PC-9 (cell line): ENCODE measurements at regions not wholly inside any gene's neighbourhood (a gene's known extent, or its start where the extent isn't known, plus 50 kb on each side); places are given as distances from the start of the nearest gene placed in this dataset.

ENCODE experiments used
- BruUV-seq: library from RNA; stranded (reverse); fragments of 400-500 nt; replicated peaks from 2 replicates; lab custom pipeline; 2021; lab: Mats Ljungman, UMichigan
- CTCF ChIA-PET: fragments of 300-600 bp; sonication (Branson Sonifier 250); formaldehyde crosslinking; loops from one replicate; lab custom pipeline; 2022; ENCODE audit warnings: antibody characterized with exemption; lab: Charles Lee
- POLR2A ChIA-PET: fragments of 300-600 bp; sonication (Branson Sonifier 250); formaldehyde crosslinking; loops from one replicate; lab custom pipeline; 2022; ENCODE audit warnings: antibody characterized with exemption; ENCODE audit not compliant: unreplicated experiment; lab: Charles Lee
- DNase-seq, 2 experiments: peaks; one replicate each; pipeline versions ENCODE4 v3.0.0 to v3.0.0-alpha.2; 2015 to 2022; ENCODE audit warnings: mixed read lengths in 1 of 2
- H2AFZ ChIP-seq: fragments of 200-600 bp; sonication (generic); 2 replicates; pipeline ENCODE4 v1.8.1; 2017; ENCODE audit warnings: antibody characterized with exemption
- H3F3A ChIP-seq: fragments of 200-600 bp; sonication (generic); 2 replicates; pipeline ENCODE4 v1.8.1; 2017; ENCODE audit warnings: antibody characterized with exemption, mild to moderate bottlenecking, low read depth; ENCODE audit not compliant: insufficient read depth
- H3K27ac ChIP-seq: fragments of 200-600 bp; sonication (generic); 2 replicates; pipeline ENCODE4 v1.6.1; 2016; ENCODE audit warnings: mixed run types
- H3K27me3 ChIP-seq: fragments of 200-600 bp; sonication (generic); 2 replicates; pipeline ENCODE4 v1.6.1; 2016; ENCODE audit warnings: low read depth, mixed run types; ENCODE audit not compliant: insufficient read depth
- H3K36me3 ChIP-seq: fragments of 200-600 bp; sonication (generic); 2 replicates; pipeline ENCODE4 v1.6.1; 2016; ENCODE audit warnings: low read depth, mixed run types
- H3K4me1 ChIP-seq: fragments of 200-600 bp; sonication (generic); replicated peaks from 2 replicates; pipeline ENCODE4 v1.6.1; 2016; ENCODE audit warnings: mixed run types; ENCODE audit not compliant: insufficient read depth
- H3K4me2 ChIP-seq: fragments of 200-600 bp; sonication (generic); 2 replicates; pipeline ENCODE4 v1.6.1; 2017; ENCODE audit warnings: mixed run types
- H3K4me3 ChIP-seq: fragments of 200-600 bp; sonication (generic); 2 replicates; pipeline ENCODE4 v1.6.1; 2016; ENCODE audit warnings: mixed run types
- H3K79me2 ChIP-seq: fragments of 200-600 bp; sonication (generic); 2 replicates; pipeline ENCODE4 v1.6.1; 2017; ENCODE audit warnings: low read depth, mixed run types
- H3K9me2 ChIP-seq: fragments of 200-600 bp; sonication (generic); 2 replicates; pipeline ENCODE4 v1.8.1; 2017; ENCODE audit warnings: mild to moderate bottlenecking; ENCODE audit not compliant: insufficient read depth
- H3K9me3 ChIP-seq: fragments of 200-600 bp; sonication (generic); 2 replicates; pipeline ENCODE4 v1.8.1; 2016; ENCODE audit warnings: low read depth; ENCODE audit not compliant: insufficient read depth
- H4K20me1 ChIP-seq: fragments of 200-600 bp; sonication (generic); 2 replicates; pipeline ENCODE4 v1.8.1; 2017; ENCODE audit not compliant: insufficient read depth
- CTCF ChIP-seq: fragments of 200-600 bp; sonication (generic); conservative IDR thresholded peaks from 2 replicates; pipeline ENCODE4 v1.6.1; 2017; ENCODE audit warnings: mixed run types, antibody characterized with exemption, mild to moderate bottlenecking, moderate library complexity
- EZH2 ChIP-seq: fragments of 200-600 bp; sonication (generic); IDR thresholded peaks from 2 replicates; pipeline ENCODE4 v1.8.0; 2017; ENCODE audit warnings: antibody characterized with exemption, low read depth
- intact Hi-C: fragments of 100-400 bp; cut with micrococcal nuclease; formaldehyde crosslinking; loops from one replicate; pipeline ENCODE4 v1.10.0; 2022; ENCODE audit not compliant: unreplicated experiment

- Histone ChIP-seq H3K36me3 (no peaks in the 10 kb centered on the region), H3K27ac (no peak overlapping the region), H3K9me3 (no peaks in the 10 kb centered on the region), H4K20me1 (no peaks in the 10 kb centered on the region), H3K9me2 (no peaks in the 10 kb centered on the region), H3K79me2 (no peaks in the 10 kb centered on the region), H3K4me3 (no peak overlapping the region), H2AFZ (no peak overlapping the region), H3K4me1 (no peaks in the 10 kb centered on the region), H3K4me2 (no peak overlapping the region), H3K27me3 (peaks cover 30% of the 10 kb centered on the region), H3F3A (no peaks in the 10 kb centered on the region)
- POLR2A ChIA-PET = no interaction called here
- no TSS peak for BruUV-seq
- intact Hi-C loops = no loop called here
- DNase-seq = no peak
- TF ChIP-seq CTCF (no peak), EZH2 (no peak)
- CTCF ChIA-PET = no interaction called here
Observed at GRCh38 chr11:123357353-123357989, 72.6 kb upstream of the GRAMD1B start.

GRCh38 chr11:123356539-123356938 lies 73.5 kb upstream of the GRAMD1B start:
- POLR2A ChIA-PET = interaction anchor here (0.6 kb wide), 1 partner anchor 23 kb away, joined by 3 read pairs; no protein-coding TSS in a partner anchor
- H3K9me2 ChIP-seq = no peaks in the 10 kb centered on the region
- H3K36me3 ChIP-seq = no peaks in the 10 kb centered on the region
- H2AFZ ChIP-seq = no peak overlapping the region
- no peaks in the 10 kb centered on the region for H3F3A ChIP-seq
- H3K4me2 ChIP-seq = no peak overlapping the region
- H3K79me2 ChIP-seq = no peaks in the 10 kb centered on the region
- H3K9me3 ChIP-seq = no peaks in the 10 kb centered on the region
- H4K20me1 ChIP-seq = no peaks in the 10 kb centered on the region
- no peaks in the 10 kb centered on the region for H3K4me1 ChIP-seq
- intact Hi-C loops = no loop called here
- peaks cover 21% of the 10 kb centered on the region for H3K27me3 ChIP-seq
- H3K4me3 ChIP-seq = no peak overlapping the region
- CTCF ChIA-PET = no interaction called here
- no TSS peak for BruUV-seq
- TF ChIP-seq CTCF = no peak
- TF ChIP-seq EZH2 = no peak
- H3K27ac ChIP-seq = no peak overlapping the region
- no peak for DNase-seq

- CTCF ChIA-PET = no interaction called here
Observed at GRCh38 chr11:123354371-123354975, 75.6 kb upstream of the GRAMD1B start.

More at GRCh38 chr11:123354371-123354975, 75.6 kb upstream of the GRAMD1B start:
- POLR2A ChIA-PET = no interaction called here
- intact Hi-C loops = no loop called here
- no peak overlapping the region for H3K27ac ChIP-seq
- TF ChIP-seq CTCF = no peak
- no peak for TF ChIP-seq EZH2
- no TSS peak for BruUV-seq
- no peak for DNase-seq
- no peaks in the 10 kb centered on the region for H3K36me3 ChIP-seq
- H3K4me1 ChIP-seq = no peaks in the 10 kb centered on the region
- H3K9me2 ChIP-seq = no peaks in the 10 kb centered on the region
- peaks cover 5% of the 10 kb centered on the region; the same call in 1 of the 2 replicates for H3K27me3 ChIP-seq
- no peaks in the 10 kb centered on the region for H3K9me3 ChIP-seq
- no peaks in the 10 kb centered on the region for H4K20me1 ChIP-seq
- no peak overlapping the region for H3K4me2 ChIP-seq
- H2AFZ ChIP-seq = no peak overlapping the region
- no peaks in the 10 kb centered on the region for H3F3A ChIP-seq
- no peaks in the 10 kb centered on the region for H3K79me2 ChIP-seq
- H3K4me3 ChIP-seq = no peak overlapping the region
